ENCODE measurements at regions not wholly inside any gene's neighbourhood (a gene's known extent, or its start where the extent isn't known, plus 50 kb on each side); places are given as distances from the start of the nearest gene placed in this dataset.
A peak's percentile ranks its signal among the peaks of the same experiment; 100 is the strongest.
"Not testable (repeated sequence)": the region's sequence is repeated elsewhere in the genome, so short reads cannot be mapped to it uniquely, and the experiment has no call there.

GRCh38 chr1:117754061-117754969 is 148.5 kb downstream of the TENT5C start:
- peak; percentile 84 for DNase-seq (ENCODE audit: low spot score)

GRCh38 chr1:117757668-117758067 is 151.8 kb downstream of the TENT5C start:
- no peak for DNase-seq (ENCODE audit: low spot score)

DNA sequence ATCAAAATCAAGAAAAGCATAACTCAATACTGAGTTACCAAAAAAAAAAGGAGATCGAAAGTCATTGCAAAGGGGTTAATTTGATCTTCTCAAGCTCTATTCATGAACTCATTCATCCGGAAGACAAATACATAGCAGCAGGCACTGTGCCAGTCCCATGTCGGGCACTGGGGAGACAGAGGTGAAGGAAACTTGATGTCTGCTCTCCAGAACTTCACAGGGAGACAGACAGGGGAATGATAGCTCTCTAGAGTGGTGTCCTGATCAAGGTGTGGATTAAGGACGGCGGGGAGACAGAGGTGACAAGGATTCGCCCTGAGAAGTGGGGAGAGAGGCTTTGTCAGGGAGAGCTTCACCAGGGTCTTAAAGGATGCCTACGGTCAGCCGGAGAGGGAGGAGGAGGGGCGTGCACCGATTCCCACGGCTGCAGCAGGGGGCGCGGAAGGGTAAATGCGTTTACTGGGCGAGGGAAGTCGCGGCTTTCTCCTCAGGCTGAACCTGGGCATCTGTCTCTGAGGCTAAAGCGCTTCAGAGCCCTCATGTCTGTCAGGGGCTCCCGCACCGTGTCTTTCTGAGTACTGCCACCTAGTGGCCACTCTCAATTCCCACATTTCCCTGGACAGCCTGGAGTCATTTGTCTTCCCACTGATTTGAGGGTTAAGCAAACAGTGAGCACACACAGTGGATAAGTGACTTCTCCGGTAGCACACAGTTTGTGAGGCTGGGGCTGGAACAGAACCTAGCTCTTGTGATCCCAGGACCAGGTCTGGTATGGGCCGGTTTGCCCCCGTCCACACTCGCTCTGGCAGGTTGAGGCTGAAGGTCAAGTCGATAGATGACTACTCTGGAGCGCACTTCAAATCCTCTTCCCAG is 152.8 kb downstream of the TENT5C start:
- DNase-seq (ENCODE audit: low spot score): peak; percentile 91

GRCh38 chr1:117759535-117759934 is 153.7 kb downstream of the TENT5C start:
- no peak for DNase-seq (ENCODE audit: low spot score)

GRCh38 chr1:117760069-117760468 is 154.2 kb downstream of the TENT5C start:
- DNase-seq (ENCODE audit: low spot score): no peak

- DNase-seq (ENCODE audit: low spot score): no peak
Observed at GRCh38 chr1:117760485-117760884, 154.6 kb downstream of the TENT5C start.

- not testable (repeated sequence) for DNase-seq (ENCODE audit: low spot score)
Observed at GRCh38 chr1:117767756-117768155, 161.7 kb downstream of the GDAP2 start.

- DNase-seq (ENCODE audit: low spot score): no peak
Observed at GRCh38 chr1:117770981-117771531, 158.4 kb downstream of the GDAP2 start.

DNA sequence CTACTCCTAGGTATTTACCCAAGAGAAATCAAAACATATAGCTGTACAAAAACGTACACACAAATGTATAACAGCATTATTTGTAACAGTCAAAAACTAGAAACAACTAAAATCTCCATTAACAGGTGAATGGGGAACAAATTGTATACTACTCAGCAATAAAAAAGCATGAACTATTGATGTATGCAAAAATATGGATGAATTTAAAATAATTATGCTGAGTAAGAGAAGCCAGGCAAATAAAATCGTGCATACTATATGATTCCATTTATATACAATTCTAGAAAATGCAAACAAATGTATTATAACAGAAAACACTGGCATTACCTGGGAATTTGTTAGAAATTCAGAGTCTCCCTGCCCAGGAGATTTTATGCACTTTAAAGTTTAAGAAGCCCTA is 150.1 kb downstream of the GDAP2 start:
- no peak for DNase-seq (ENCODE audit: low spot score)

GRCh38 chr1:117780687-117781475 is 148.5 kb downstream of the GDAP2 start:
- no peak for DNase-seq (ENCODE audit: low spot score)

DNA sequence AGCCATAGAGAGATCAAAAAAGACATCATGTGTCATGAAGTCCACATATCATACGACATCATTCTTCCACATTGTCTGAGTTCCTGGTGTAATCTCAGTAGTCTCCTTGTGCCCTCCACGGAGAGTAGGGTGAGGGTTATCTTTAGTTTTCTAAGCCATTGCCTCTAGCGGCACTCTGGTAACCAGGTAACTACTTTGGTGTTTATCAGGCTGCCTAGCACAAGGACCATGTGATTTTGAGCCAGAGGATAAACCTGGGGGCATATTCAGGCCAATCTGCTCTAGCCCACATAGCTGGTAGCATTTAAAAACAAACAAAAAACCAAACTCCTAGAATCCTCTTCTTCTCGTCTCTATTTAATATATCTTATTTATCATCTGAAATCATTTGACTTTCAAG is 147.4 kb downstream of the GDAP2 start:
- no peak for DNase-seq (ENCODE audit: low spot score)

GRCh38 chr1:117783606-117784396 is 145.6 kb downstream of the GDAP2 start:
- no peak for DNase-seq (ENCODE audit: low spot score)

DNA sequence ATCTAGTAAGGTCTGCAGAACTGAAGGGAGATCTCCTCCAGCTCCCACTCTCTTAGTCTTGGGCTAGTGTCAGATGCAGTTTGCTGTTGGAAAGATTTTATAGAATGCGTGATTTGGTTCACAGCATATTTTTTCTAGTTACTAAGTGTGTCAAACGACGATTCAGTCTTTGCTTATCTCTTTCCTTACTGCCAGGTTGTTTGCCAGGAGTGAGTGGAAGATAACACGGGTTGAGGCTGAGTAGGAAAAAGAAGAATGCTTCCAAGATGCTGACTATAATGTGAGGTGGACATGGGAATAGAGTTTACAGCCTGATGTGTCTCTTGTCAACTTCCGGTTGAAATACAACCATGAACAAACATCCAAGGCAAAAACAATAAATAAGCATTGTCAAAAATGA is 141.4 kb downstream of the GDAP2 start:
- DNase-seq (ENCODE audit: low spot score): no peak

DNA sequence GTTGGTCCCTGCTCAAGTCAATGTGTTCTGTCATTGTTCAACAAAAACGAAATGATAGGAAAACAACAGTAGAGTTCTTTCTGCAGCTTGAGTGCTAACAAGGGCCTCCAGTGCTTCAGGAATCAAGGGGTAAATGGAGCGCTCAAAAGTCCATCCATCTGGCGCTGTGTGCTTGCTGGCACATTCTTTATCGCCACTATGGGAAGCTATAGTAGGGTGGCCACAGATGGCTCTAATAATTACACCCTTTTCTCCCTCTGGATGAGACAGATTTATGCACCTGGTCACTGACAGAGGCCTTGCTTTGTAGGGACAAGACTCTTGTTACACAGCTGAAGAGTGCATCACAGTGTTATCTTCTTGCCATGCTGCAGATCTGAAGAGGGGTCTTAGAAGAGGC is 136.0 kb downstream of the GDAP2 start:
- DNase-seq (ENCODE audit: low spot score): no peak

GRCh38 chr1:117794073-117794472 is 135.3 kb downstream of the GDAP2 start:
- no peak for DNase-seq (ENCODE audit: low spot score)

DNA sequence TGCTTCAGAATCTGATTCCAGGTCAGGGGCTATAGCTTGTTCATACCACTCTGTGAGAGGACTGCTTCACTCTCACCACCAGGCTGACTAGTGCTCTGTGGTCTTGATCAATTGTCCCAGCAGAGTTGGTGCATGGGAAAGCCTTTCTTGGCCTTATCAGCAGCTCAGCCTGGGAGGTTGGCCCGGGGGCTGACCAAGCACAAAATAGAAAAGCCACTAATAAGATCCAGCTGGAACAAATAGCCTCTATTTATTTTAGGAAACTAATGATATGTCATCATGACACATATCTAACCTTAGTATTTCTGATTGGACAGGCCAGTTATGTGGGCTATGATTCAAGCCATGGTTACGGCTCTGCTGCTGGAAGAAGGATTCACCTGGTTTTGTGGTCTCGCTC is 134.2 kb downstream of the GDAP2 start:
- DNase-seq (ENCODE audit: low spot score): no peak

- DNase-seq (ENCODE audit: low spot score): no peak
Observed at GRCh38 chr1:117795792-117796191, 133.6 kb downstream of the GDAP2 start.

DNA sequence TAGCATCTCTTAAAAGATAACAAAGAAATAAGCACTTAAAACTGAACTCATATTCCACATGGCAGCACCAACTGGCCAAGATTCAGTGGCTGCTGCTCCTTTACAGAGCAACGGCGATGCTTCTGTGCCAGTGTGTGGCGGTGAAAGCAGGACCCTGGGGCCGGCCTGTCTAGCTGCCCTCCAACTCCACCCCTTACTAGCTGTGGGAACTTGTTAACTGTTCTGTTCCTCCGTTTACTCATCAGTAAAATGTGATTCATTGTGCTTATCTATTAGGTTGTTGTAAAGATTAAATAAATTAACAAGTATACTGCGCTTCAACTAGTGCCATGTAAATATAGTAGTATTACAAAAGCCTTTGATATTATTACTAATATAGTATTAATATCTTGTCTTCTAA is 133.2 kb downstream of the GDAP2 start:
- no peak for DNase-seq (ENCODE audit: low spot score)

DNA sequence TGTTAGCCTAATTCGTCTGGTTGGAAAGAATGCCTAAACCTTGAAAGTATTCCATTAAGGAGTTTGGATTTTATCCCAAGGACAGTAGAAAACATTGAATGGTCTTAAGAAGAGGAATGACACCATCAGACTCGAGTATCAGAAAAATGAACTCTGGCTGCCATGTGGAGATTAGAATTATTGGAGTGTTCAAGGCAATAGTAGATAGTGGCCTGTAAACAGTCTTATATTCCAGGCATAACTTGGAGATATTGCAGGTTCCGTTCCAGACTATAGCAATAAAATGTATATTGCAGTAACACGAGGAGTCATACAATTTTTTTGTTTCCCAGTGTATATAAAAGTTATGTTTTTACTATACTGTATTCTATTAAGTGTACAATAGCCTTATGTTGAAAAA is 130.9 kb downstream of the GDAP2 start:
- no peak for DNase-seq (ENCODE audit: low spot score)

- DNase-seq (ENCODE audit: low spot score): no peak
Observed at GRCh38 chr1:117802531-117803257, 126.7 kb downstream of the GDAP2 start.

All from iPS-NIHi11 (cell line).